ENCODE measurements at regions not wholly inside any gene's neighbourhood (a gene's known extent, or its start where the extent isn't known, plus 50 kb on each side); places are given as distances from the start of the nearest gene placed in this dataset.

GRCh38 chr6:147040121-147040910, 163.9 kb upstream of the STXBP5 start:
- no peaks in the 10 kb centered on the region for H3K4me1 ChIP-seq (ENCODE audit: control insufficient read depth in 1 of 2, insufficient read depth in 2 of 2, low read length in 2 of 2)
- no peaks in the 10 kb centered on the region for H3K36me3 ChIP-seq (ENCODE audit: control insufficient read depth in 1 of 2, insufficient read depth in 2 of 2, low read length in 1 of 2)
- H3K9me3 ChIP-seq (ENCODE audit: control insufficient read depth, low read length), result peaks cover 3% of the 10 kb centered on the region
- 53 to 70% methylated on average over 2 of the region's 2 CpGs for WGBS, 2 donors
- no peaks in the 10 kb centered on the region for H3K27me3 ChIP-seq (ENCODE audit: control insufficient read depth in 1 of 2, insufficient read depth in 2 of 2, low read length in 1 of 2)
- H3K27ac ChIP-seq (ENCODE audit: low read depth in 1 of 2, low read length in 2 of 2), result no peak overlapping the region
- DNase-seq, result no peak
- ATAC-seq (ENCODE audit: low FRiP score), result no peak
- H3K4me3 ChIP-seq (ENCODE audit: low read length in 2 of 2), result no peak overlapping the region
- intact Hi-C loops (cut with DNase I), result no loop called here

- Histone ChIP-seq H3K27ac (ENCODE audit: low read depth in 1 of 2, low read length in 2 of 2) (no peak overlapping the region), H3K4me1 (ENCODE audit: control insufficient read depth in 1 of 2, insufficient read depth in 2 of 2, low read length in 2 of 2) (no peaks in the 10 kb centered on the region), H3K36me3 (ENCODE audit: control insufficient read depth in 1 of 2, insufficient read depth in 2 of 2, low read length in 1 of 2) (no peaks in the 10 kb centered on the region), H3K4me3 (ENCODE audit: low read length in 2 of 2) (no peak overlapping the region), H3K27me3 (ENCODE audit: control insufficient read depth in 1 of 2, insufficient read depth in 2 of 2, low read length in 1 of 2) (no peaks in the 10 kb centered on the region), H3K9me3 (ENCODE audit: control insufficient read depth, low read length) (peaks cover 3% of the 10 kb centered on the region)
- intact Hi-C loops (cut with DNase I), result no loop called here
- ATAC-seq (ENCODE audit: low FRiP score), result no peak
- 77% methylated on average over 2 of the region's 2 CpGs for WGBS, 2 donors
- DNase-seq, result no peak
Measured at GRCh38 chr6:147042679-147043078, 161.5 kb upstream of the STXBP5 start.

GRCh38 chr6:147043994-147044477, 160.2 kb upstream of the STXBP5 start:
- H3K4me3 ChIP-seq (ENCODE audit: low read length in 2 of 2), result no peak overlapping the region
- peaks cover 3% of the 10 kb centered on the region for H3K9me3 ChIP-seq (ENCODE audit: control insufficient read depth, low read length)
- 84 to 86% methylated on average over 5 of the region's 5 CpGs for WGBS, 2 donors
- no peaks in the 10 kb centered on the region for H3K27me3 ChIP-seq (ENCODE audit: control insufficient read depth in 1 of 2, insufficient read depth in 2 of 2, low read length in 1 of 2)
- DNase-seq (no peak), ATAC-seq (ENCODE audit: low FRiP score) (no peak)
- no peaks in the 10 kb centered on the region for H3K36me3 ChIP-seq (ENCODE audit: control insufficient read depth in 1 of 2, insufficient read depth in 2 of 2, low read length in 1 of 2)
- H3K27ac ChIP-seq (ENCODE audit: low read depth in 1 of 2, low read length in 2 of 2), result no peak overlapping the region
- H3K4me1 ChIP-seq (ENCODE audit: control insufficient read depth in 1 of 2, insufficient read depth in 2 of 2, low read length in 2 of 2), result no peaks in the 10 kb centered on the region
- intact Hi-C loops (cut with DNase I), result no loop called here

- intact Hi-C loops (cut with DNase I), result no loop called here
- WGBS, 2 donors, result 51 to 57% methylated on average over 4 of the region's 4 CpGs
- DNase-seq (no peak), ATAC-seq (ENCODE audit: low FRiP score) (no peak)
- peaks cover 3% of the 10 kb centered on the region for H3K9me3 ChIP-seq (ENCODE audit: control insufficient read depth, low read length)
- no peak overlapping the region for H3K27ac ChIP-seq (ENCODE audit: low read depth in 1 of 2, low read length in 2 of 2)
- no peaks in the 10 kb centered on the region for H3K4me1 ChIP-seq (ENCODE audit: control insufficient read depth in 1 of 2, insufficient read depth in 2 of 2, low read length in 2 of 2)
- no peak overlapping the region for H3K4me3 ChIP-seq (ENCODE audit: low read length in 2 of 2)
- H3K27me3 ChIP-seq (ENCODE audit: control insufficient read depth in 1 of 2, insufficient read depth in 2 of 2, low read length in 1 of 2), result no peaks in the 10 kb centered on the region
- H3K36me3 ChIP-seq (ENCODE audit: control insufficient read depth in 1 of 2, insufficient read depth in 2 of 2, low read length in 1 of 2), result no peaks in the 10 kb centered on the region
Measured at GRCh38 chr6:147046141-147046877, 157.9 kb upstream of the STXBP5 start.

- Histone ChIP-seq H3K27ac (ENCODE audit: low read depth in 1 of 2, low read length in 2 of 2) (no peak overlapping the region), H3K4me1 (ENCODE audit: control insufficient read depth in 1 of 2, insufficient read depth in 2 of 2, low read length in 2 of 2) (no peaks in the 10 kb centered on the region), H3K9me3 (ENCODE audit: control insufficient read depth, low read length) (no peaks in the 10 kb centered on the region), H3K4me3 (ENCODE audit: low read length in 2 of 2) (no peak overlapping the region), H3K36me3 (ENCODE audit: control insufficient read depth in 1 of 2, insufficient read depth in 2 of 2, low read length in 1 of 2) (no peaks in the 10 kb centered on the region), H3K27me3 (ENCODE audit: control insufficient read depth in 1 of 2, insufficient read depth in 2 of 2, low read length in 1 of 2) (no peaks in the 10 kb centered on the region)
- ATAC-seq (ENCODE audit: low FRiP score), result no peak
- 89 to 93% methylated on average over 3 of the region's 3 CpGs for WGBS, 2 donors
- intact Hi-C loops (cut with DNase I), result no loop called here
- DNase-seq, result no peak
Measured at GRCh38 chr6:147048930-147049329, 155.3 kb upstream of the STXBP5 start.

GRCh38 chr6:147053311-147053921, 150.8 kb upstream of the STXBP5 start:
- Histone ChIP-seq H3K4me3 (ENCODE audit: low read length in 2 of 2) (no peak overlapping the region), H3K27ac (ENCODE audit: low read depth in 1 of 2, low read length in 2 of 2) (no peak overlapping the region), H3K27me3 (ENCODE audit: control insufficient read depth in 1 of 2, insufficient read depth in 2 of 2, low read length in 1 of 2) (no peaks in the 10 kb centered on the region), H3K36me3 (ENCODE audit: control insufficient read depth in 1 of 2, insufficient read depth in 2 of 2, low read length in 1 of 2) (no peaks in the 10 kb centered on the region), H3K9me3 (ENCODE audit: control insufficient read depth, low read length) (no peaks in the 10 kb centered on the region), H3K4me1 (ENCODE audit: control insufficient read depth in 1 of 2, insufficient read depth in 2 of 2, low read length in 2 of 2) (no peaks in the 10 kb centered on the region)
- DNase-seq, result no peak
- ATAC-seq (ENCODE audit: low FRiP score), result no peak
- intact Hi-C loops (cut with DNase I), result no loop called here
- 94% methylated on average over 2 of the region's 2 CpGs for WGBS, 2 donors

- no peak for ATAC-seq (ENCODE audit: low FRiP score)
- intact Hi-C loops (cut with DNase I), result no loop called here
- 82 to 87% methylated on average over 3 of the region's 3 CpGs for WGBS, 2 donors
Measured at GRCh38 chr6:147054158-147054557, 150.1 kb upstream of the STXBP5 start.

GRCh38 chr6:147054871-147055270, 149.3 kb upstream of the STXBP5 start:
- H3K27me3 ChIP-seq (ENCODE audit: control insufficient read depth in 1 of 2, insufficient read depth in 2 of 2, low read length in 1 of 2), result no peaks in the 10 kb centered on the region
- no peak overlapping the region for H3K4me3 ChIP-seq (ENCODE audit: low read length in 2 of 2)
- H3K36me3 ChIP-seq (ENCODE audit: control insufficient read depth in 1 of 2, insufficient read depth in 2 of 2, low read length in 1 of 2), result no peaks in the 10 kb centered on the region
- no peaks in the 10 kb centered on the region for H3K4me1 ChIP-seq (ENCODE audit: control insufficient read depth in 1 of 2, insufficient read depth in 2 of 2, low read length in 2 of 2)
- intact Hi-C loops (cut with DNase I), result no loop called here
- ATAC-seq (ENCODE audit: low FRiP score) (no peak), DNase-seq (no peak)
- 74 to 77% methylated on average over 3 of the region's 3 CpGs for WGBS, 2 donors
- H3K27ac ChIP-seq (ENCODE audit: low read depth in 1 of 2, low read length in 2 of 2), result no peak overlapping the region
- H3K9me3 ChIP-seq (ENCODE audit: control insufficient read depth, low read length), result no peaks in the 10 kb centered on the region

More at GRCh38 chr6:147054158-147054557, 150.1 kb upstream of the STXBP5 start:
- Histone ChIP-seq H3K4me1 (ENCODE audit: control insufficient read depth in 1 of 2, insufficient read depth in 2 of 2, low read length in 2 of 2) (no peaks in the 10 kb centered on the region), H3K4me3 (ENCODE audit: low read length in 2 of 2) (no peak overlapping the region), H3K27me3 (ENCODE audit: control insufficient read depth in 1 of 2, insufficient read depth in 2 of 2, low read length in 1 of 2) (no peaks in the 10 kb centered on the region), H3K36me3 (ENCODE audit: control insufficient read depth in 1 of 2, insufficient read depth in 2 of 2, low read length in 1 of 2) (no peaks in the 10 kb centered on the region), H3K9me3 (ENCODE audit: control insufficient read depth, low read length) (no peaks in the 10 kb centered on the region), H3K27ac (ENCODE audit: low read depth in 1 of 2, low read length in 2 of 2) (no peak overlapping the region)
- no peak for DNase-seq
